Panc1 (cell line): ENCODE measurements at regions not wholly inside any gene's neighbourhood (a gene's known extent, or its start where the extent isn't known, plus 50 kb on each side); places are given as distances from the start of the nearest gene placed in this dataset.
"Not testable (repeated sequence)": the region's sequence is repeated elsewhere in the genome, so short reads cannot be mapped to it uniquely, and the experiment has no call there.

Experiments
- ATAC-seq: fragments of 200-7000 bp; cut with Tn5 transposase; 2 replicates; pipeline ENCODE4 v1.9.1; 2020; ENCODE audit warnings: mild to moderate bottlenecking, moderate library complexity
- BruUV-seq: library from RNA; stranded (reverse); fragments of 400-500 nt; replicated peaks from 2 replicates; lab custom pipeline; 2021; lab: Mats Ljungman, UMichigan
- CTCF ChIA-PET: fragments of 300-600 bp; sonication (Branson Sonifier 250); formaldehyde crosslinking; loops from one replicate; lab custom pipeline; 2022; ENCODE audit warnings: antibody characterized with exemption; lab: Charles Lee
- POLR2A ChIA-PET: fragments of 300-600 bp; sonication (Branson Sonifier 250); formaldehyde crosslinking; loops from one replicate; lab custom pipeline; 2022; ENCODE audit warnings: antibody characterized with exemption; lab: Charles Lee
- DNase-seq: peaks from one replicate; pipeline ENCODE4 v3.0.0-alpha.2; 2010; ENCODE audit warnings: low read depth, low spot score
- H3K27ac ChIP-seq: 2 replicates; pipeline ENCODE4 v1.5.1; 2011; ENCODE audit warnings: mild to moderate bottlenecking, low read length, inconsistent platforms
- H3K27me3 ChIP-seq: fragments of 200-500 bp; sonication (Bioruptor generic); 2 replicates; pipeline ENCODE4 v1.6.0; 2014; ENCODE audit warnings: low read length, inconsistent platforms; ENCODE audit not compliant: control insufficient read depth, insufficient read depth
- H3K36me3 ChIP-seq: fragments of 200-500 bp; sonication (Bioruptor generic); 2 replicates; pipeline ENCODE4 v1.5.1; 2014; ENCODE audit warnings: inconsistent platforms, mild to moderate bottlenecking, low read length, moderate library complexity; ENCODE audit not compliant: control insufficient read depth, insufficient read depth
- H3K4me1 ChIP-seq: 2 replicates; pipeline ENCODE4 v1.5.1; 2011; ENCODE audit warnings: inconsistent platforms, mild to moderate bottlenecking, low read length, moderate library complexity; ENCODE audit not compliant: control insufficient read depth, insufficient read depth
- H3K4me3 ChIP-seq, 2 experiments: 2 replicates each; pipeline ENCODE4 v1.5.1; 2011 to 2012; ENCODE audit warnings: low read depth in 2 of 2, low read length in 2 of 2, mild to moderate bottlenecking in 2 of 2, inconsistent platforms in 1 of 2, moderate library complexity in 1 of 2
- H3K9me3 ChIP-seq: fragments of 200-500 bp; sonication (Bioruptor generic); 2 replicates; pipeline ENCODE4 v1.5.1; 2014; ENCODE audit warnings: low read depth, mild to moderate bottlenecking, inconsistent platforms, low read length, moderate library complexity; ENCODE audit not compliant: control insufficient read depth, insufficient read depth
- CTCF ChIP-seq: fragments of 450-650 bp; IDR thresholded peaks from 2 replicates; pipeline ENCODE4 v1.5.1; 2017; ENCODE audit warnings: mild to moderate bottlenecking
- POLR2AphosphoS5 ChIP-seq: IDR thresholded peaks from 2 replicates; pipeline ENCODE4 v1.6.1; 2012; ENCODE audit warnings: mild to moderate bottlenecking, low read depth, low read length, moderate library complexity
- REST ChIP-seq, 2 experiments: IDR thresholded peaks; 2 replicates each; pipeline ENCODE4 v1.6.1; 2011 to 2012; ENCODE audit warnings: low read depth in 2 of 2, control low read depth in 1 of 2, low read length in 1 of 2, mild to moderate bottlenecking in 1 of 2, moderate library complexity in 1 of 2; ENCODE audit not compliant: insufficient read depth in 1 of 2
- SIN3A ChIP-seq: IDR thresholded peaks from 2 replicates; pipeline ENCODE4 v1.6.1; 2012; ENCODE audit warnings: low read depth, mild to moderate bottlenecking, low read length, moderate library complexity, borderline replicate concordance; ENCODE audit not compliant: insufficient read depth
- TCF7L2 ChIP-seq: IDR thresholded peaks from 2 replicates; pipeline ENCODE4 v1.6.1; 2011; ENCODE audit warnings: mild to moderate bottlenecking, low read depth, low read length, inconsistent platforms
- in situ Hi-C: cut with HindIII; loops from 2 replicates; pipeline ENCODE4 v1.10.0; 2016; ENCODE audit warnings: low sequenced_read_pairs, low pct_unique_long_range_greater_than_20kb
- intact Hi-C: fragments of 100-400 bp; cut with micrococcal nuclease; formaldehyde crosslinking; loops from one replicate; pipeline ENCODE4 v1.10.0; 2022; ENCODE audit not compliant: unreplicated experiment

GRCh38 chr19:30112666-30113065, 170.6 kb downstream of the URI1 start:
- intact Hi-C loops (no loop called here), in situ Hi-C loops (no loop called here)
- H3K4me3 ChIP-seq, result no peak overlapping the region
- H3K4me1 ChIP-seq, result no peaks in the 10 kb centered on the region
- no TSS peak for BruUV-seq
- TF ChIP-seq SIN3A (no peak), TCF7L2 (no peak), POLR2AphosphoS5 (no peak), CTCF (no peak), REST (IDR thresholded peaks at IDR 0.05; ENCODE audit: insufficient read depth in 1 of 2, low read depth in 2 of 2, low read length in 1 of 2) (no peak)
- no peaks in the 10 kb centered on the region for H3K9me3 ChIP-seq
- DNase-seq (no peak), ATAC-seq (no peak)
- H3K36me3 ChIP-seq, result no peaks in the 10 kb centered on the region
- H3K27ac ChIP-seq, result no peak overlapping the region
- ChIA-PET CTCF (no interaction called here), POLR2A (no interaction called here)
- H3K27me3 ChIP-seq, result peaks cover 6% of the 10 kb centered on the region; the same call in 1 of the 2 replicates

GRCh38 chr19:30113186-30113585, 171.1 kb downstream of the URI1 start:
- ATAC-seq (no peak), DNase-seq (no peak)
- H3K4me1 ChIP-seq, result no peaks in the 10 kb centered on the region
- in situ Hi-C loops (no loop called here), intact Hi-C loops (no loop called here)
- no peaks in the 10 kb centered on the region for H3K36me3 ChIP-seq
- H3K27me3 ChIP-seq, result peaks cover 2% of the 10 kb centered on the region; the same call in 1 of the 2 replicates
- no peak overlapping the region for H3K4me3 ChIP-seq
- no peak for TF ChIP-seq POLR2AphosphoS5
- no peak for TF ChIP-seq CTCF
- TF ChIP-seq TCF7L2, result no peak
- TF ChIP-seq REST (IDR thresholded peaks at IDR 0.05; ENCODE audit: insufficient read depth in 1 of 2, low read depth in 2 of 2, low read length in 1 of 2), result no peak
- no peak for TF ChIP-seq SIN3A
- H3K27ac ChIP-seq, result no peak overlapping the region
- ChIA-PET POLR2A (interaction anchor here (0.6 kb wide), 1 partner anchor 103 kb away, joined by 4 read pairs; no protein-coding TSS in a partner anchor), CTCF (no interaction called here)
- no peaks in the 10 kb centered on the region for H3K9me3 ChIP-seq
- BruUV-seq, result no TSS peak

GRCh38 chr19:30114095-30114494, 172.1 kb downstream of the URI1 start:
- POLR2A ChIA-PET, H3K4me1 ChIP-seq, H3K9me3 ChIP-seq, H3K4me3 ChIP-seq, H3K36me3 ChIP-seq, H3K27me3 ChIP-seq, BruUV-seq, CTCF ChIA-PET, intact Hi-C loops, H3K27ac ChIP-seq, in situ Hi-C loops, DNase-seq, ATAC-seq: not testable (repeated sequence)
